ENCODE measurements at regions not wholly inside any gene's neighbourhood (a gene's known extent, or its start where the extent isn't known, plus 50 kb on each side); places are given as distances from the start of the nearest gene placed in this dataset.
"Not testable (repeated sequence)": the region's sequence is repeated elsewhere in the genome, so short reads cannot be mapped to it uniquely, and the experiment has no call there.

- Mint-ChIP-seq H3K27me3 (peaks cover 4% of the 10 kb centered on the region), H3K27ac (no peak overlapping the region), H3K4me1 (no peaks in the 10 kb centered on the region), H3K4me3 (no peak overlapping the region), H3K36me3 (ENCODE audit: low read depth) (no peaks in the 10 kb centered on the region), H3K9me3 (peaks cover 3% of the 10 kb centered on the region)
- TF ChIP-seq CTCF (IDR thresholded peaks at IDR 0.05), result no peak
- ChIA-PET CTCF (no interaction called here), POLR2A (no interaction called here)
- no peak for DNase-seq
- intact Hi-C loops (cut with micrococcal nuclease), result no loop called here
- ATAC-seq (ENCODE audit: low read depth), result no peak
Measured at GRCh38 chr7:156576216-156577058, 64.1 kb upstream of the RNF32 start.

- Mint-ChIP-seq H3K4me1 (peaks cover 6% of the 10 kb centered on the region), H3K36me3 (ENCODE audit: low read depth) (no peaks in the 10 kb centered on the region), H3K4me3 (no peak overlapping the region), H3K27me3 (peaks cover 2% of the 10 kb centered on the region), H3K27ac (no peak overlapping the region), H3K9me3 (peaks cover 16% of the 10 kb centered on the region)
- no peak for ATAC-seq (ENCODE audit: low read depth)
- ChIA-PET CTCF (no interaction called here), POLR2A (no interaction called here)
- DNase-seq, result no peak
- intact Hi-C loops (cut with micrococcal nuclease), result no loop called here
- TF ChIP-seq CTCF (IDR thresholded peaks at IDR 0.05), result no peak
Measured at GRCh38 chr7:156568258-156568657, 72.3 kb upstream of the RNF32 start.

- peaks cover 2% of the 10 kb centered on the region for H3K27me3 Mint-ChIP-seq
- no peak overlapping the region for H3K4me3 Mint-ChIP-seq
- ChIA-PET CTCF (no interaction called here), POLR2A (no interaction called here)
- peaks cover 18% of the 10 kb centered on the region for H3K9me3 Mint-ChIP-seq
- H3K27ac Mint-ChIP-seq, result no peak overlapping the region
- ATAC-seq (ENCODE audit: low read depth), result no peak
- H3K36me3 Mint-ChIP-seq (ENCODE audit: low read depth), result no peaks in the 10 kb centered on the region
- H3K4me1 Mint-ChIP-seq, result peaks cover 6% of the 10 kb centered on the region
- no peak for DNase-seq
- intact Hi-C loops (cut with micrococcal nuclease), result no loop called here
- no peak for TF ChIP-seq CTCF (IDR thresholded peaks at IDR 0.05)
Measured at GRCh38 chr7:156566812-156567549, 73.6 kb upstream of the RNF32 start.

GRCh38 chr7:156565002-156565401 is 75.6 kb upstream of the RNF32 start:
- intact Hi-C loops (cut with micrococcal nuclease); H3K4me3 Mint-ChIP-seq; ATAC-seq (ENCODE audit: low read depth); H3K36me3 Mint-ChIP-seq (ENCODE audit: low read depth); CTCF ChIA-PET; POLR2A ChIA-PET; H3K4me1 Mint-ChIP-seq; DNase-seq; H3K27ac Mint-ChIP-seq: not testable (repeated sequence)
- H3K9me3 Mint-ChIP-seq, result peaks cover 18% of the 10 kb centered on the region
- H3K27me3 Mint-ChIP-seq, result peaks cover 15% of the 10 kb centered on the region

- Mint-ChIP-seq H3K27me3 (peaks cover 13% of the 10 kb centered on the region), H3K36me3 (ENCODE audit: low read depth) (no peaks in the 10 kb centered on the region), H3K9me3 (peaks cover 18% of the 10 kb centered on the region), H3K27ac (no peak overlapping the region), H3K4me3 (no peak overlapping the region), H3K4me1 (peaks cover 6% of the 10 kb centered on the region)
- no peak for ATAC-seq (ENCODE audit: low read depth)
- no peak for DNase-seq
- ChIA-PET CTCF (no interaction called here), POLR2A (no interaction called here)
- intact Hi-C loops (cut with micrococcal nuclease), result no loop called here
- TF ChIP-seq CTCF (IDR thresholded peaks at IDR 0.05), result no peak
Measured at GRCh38 chr7:156560696-156561095, 79.9 kb upstream of the RNF32 start.

Data from activated B cell treated with CpG ODN at 0.5 μM for 24 hours (primary cell).